K562 (cell line): ENCODE measurements at regions not wholly inside any gene's neighbourhood (a gene's known extent, or its start where the extent isn't known, plus 50 kb on each side); places are given as distances from the start of the nearest gene placed in this dataset.

ENCODE experiments used
- CBX3 ChIP-seq, 2 experiments: IDR thresholded peaks; 1 replicate in 1 of 2; 2 replicates in 1 of 2; pipeline ENCODE4 v1.6.1; 2012; ENCODE audit warnings: inconsistent platforms in 2 of 2, low read length in 2 of 2, borderline replicate concordance in 1 of 2, control low read depth in 1 of 2
- CREM ChIP-seq: IDR thresholded peaks from 2 replicates; pipeline ENCODE4 v1.6.1; 2014; ENCODE audit warnings: antibody characterized with exemption, low read depth
- CTCF ChIP-seq, 3 experiments: IDR thresholded peaks in 2 of 3; conservative IDR thresholded peaks in 1 of 3; 2 replicates each; pipeline ENCODE4 v1.5.1; 2011 to 2012; ENCODE audit warnings: low read length in 3 of 3, mild to moderate bottlenecking in 3 of 3, control low read depth in 2 of 3, improper control_type of control experiment in 1 of 3, inconsistent platforms in 1 of 3, low read depth in 1 of 3, mixed read lengths in 1 of 3, moderate library complexity in 1 of 3; ENCODE audit not compliant: insufficient read depth in 2 of 3
- E2F4 ChIP-seq: sonication (generic); formaldehyde crosslinking; IDR thresholded peaks from 2 replicates; pipeline ENCODE4 v1.8.0; 2022; ENCODE audit warnings: mild to moderate bottlenecking, low read depth, missing genetic modification reagents
- HDAC2 ChIP-seq: fragments of 450-650 bp; IDR thresholded peaks from 2 replicates; pipeline ENCODE4 v1.6.1; 2016; ENCODE audit warnings: mild to moderate bottlenecking
- MYC ChIP-seq, 2 experiments: fragments of 250-450 bp in 1 of 2; sonication (Bioruptor Pico) in 1 of 2; IDR thresholded peaks; 2 replicates each; pipeline versions ENCODE4 v1.5.1 to v1.6.1; 2012 to 2021; ENCODE audit warnings: low read depth in 2 of 2, borderline replicate concordance in 1 of 2, improper control_type of control experiment in 1 of 2, low read length in 1 of 2, mild to moderate bottlenecking in 1 of 2, moderate library complexity in 1 of 2
- NCOR1 ChIP-seq: fragments of 450-650 bp; IDR thresholded peaks from 2 replicates; pipeline ENCODE4 v1.6.1; 2016; ENCODE audit warnings: mild to moderate bottlenecking, moderate library complexity
- NFE2L1 ChIP-seq: fragments of 450-650 bp; IDR thresholded peaks from 2 replicates; pipeline ENCODE4 v1.6.1; 2016; ENCODE audit warnings: missing genetic modification characterization, low read depth, mild to moderate bottlenecking, missing compliant biosample characterization, moderate library complexity, borderline replicate concordance
- ZNF766 ChIP-seq: fragments of 200-800 bp; sonication (Bioruptor generic); conservative IDR thresholded peaks from 2 replicates; pipeline ENCODE4 v1.6.1; 2016; ENCODE audit warnings: missing genetic modification characterization, missing compliant biosample characterization

GRCh38 chr13:33925563-33925962 lies 107.6 kb downstream of the RFC3 start:
- TF ChIP-seq CREM = no peak
- no peak for TF ChIP-seq CBX3 (IDR thresholded peaks at IDR 0.05; ENCODE audit: borderline replicate concordance in 1 of 2, low read length in 2 of 2)
- TF ChIP-seq CTCF (IDR thresholded peaks at IDR 0.05 in 2 of 3, conservative IDR thresholded peaks at IDR 0.05 in 1 of 3; ENCODE audit: insufficient read depth in 2 of 3, low read depth in 1 of 3, low read length in 3 of 3) = no peak
- TF ChIP-seq NFE2L1 (tag) = no peak
- TF ChIP-seq E2F4 (CRISPR knock-in tag) = no peak
- no peak for TF ChIP-seq NCOR1
- TF ChIP-seq ZNF766 (CRISPR knock-in tag) = no peak
- no peak for TF ChIP-seq MYC (IDR thresholded peaks at IDR 0.05; ENCODE audit: low read depth, low read length)
- no peak for TF ChIP-seq MYC (CRISPR knock-in tag; IDR thresholded peaks at IDR 0.05; ENCODE audit: borderline replicate concordance, low read depth)
- TF ChIP-seq HDAC2 = no peak
